ENCODE measurements at regions not wholly inside any gene's neighbourhood (a gene's known extent, or its start where the extent isn't known, plus 50 kb on each side); places are given as distances from the start of the nearest gene placed in this dataset.

DNA sequence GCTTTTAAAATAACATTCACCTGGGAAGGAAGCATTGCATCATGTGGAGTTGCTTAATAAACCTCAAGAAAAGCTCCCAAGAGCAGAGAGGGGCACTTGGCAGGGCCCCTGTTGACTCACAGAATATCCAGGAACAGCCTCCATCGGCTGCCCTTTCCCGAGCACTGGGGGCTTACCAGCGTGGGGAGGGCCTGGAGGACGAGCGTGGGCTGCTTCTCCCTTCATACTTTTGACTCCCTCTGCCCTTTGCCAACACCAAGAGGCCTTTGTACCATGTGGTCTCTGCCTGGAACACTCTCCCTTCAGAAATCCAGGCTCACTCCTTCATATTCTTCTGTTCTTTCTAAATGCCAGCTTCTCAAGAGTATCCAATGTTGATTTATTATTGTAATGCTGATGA, 492.1 kb upstream of the TMEM132C start:
- TF ChIP-seq POLR2A (IDR thresholded peaks at IDR 0.05), result no peak
- TF ChIP-seq, protein P1, sequence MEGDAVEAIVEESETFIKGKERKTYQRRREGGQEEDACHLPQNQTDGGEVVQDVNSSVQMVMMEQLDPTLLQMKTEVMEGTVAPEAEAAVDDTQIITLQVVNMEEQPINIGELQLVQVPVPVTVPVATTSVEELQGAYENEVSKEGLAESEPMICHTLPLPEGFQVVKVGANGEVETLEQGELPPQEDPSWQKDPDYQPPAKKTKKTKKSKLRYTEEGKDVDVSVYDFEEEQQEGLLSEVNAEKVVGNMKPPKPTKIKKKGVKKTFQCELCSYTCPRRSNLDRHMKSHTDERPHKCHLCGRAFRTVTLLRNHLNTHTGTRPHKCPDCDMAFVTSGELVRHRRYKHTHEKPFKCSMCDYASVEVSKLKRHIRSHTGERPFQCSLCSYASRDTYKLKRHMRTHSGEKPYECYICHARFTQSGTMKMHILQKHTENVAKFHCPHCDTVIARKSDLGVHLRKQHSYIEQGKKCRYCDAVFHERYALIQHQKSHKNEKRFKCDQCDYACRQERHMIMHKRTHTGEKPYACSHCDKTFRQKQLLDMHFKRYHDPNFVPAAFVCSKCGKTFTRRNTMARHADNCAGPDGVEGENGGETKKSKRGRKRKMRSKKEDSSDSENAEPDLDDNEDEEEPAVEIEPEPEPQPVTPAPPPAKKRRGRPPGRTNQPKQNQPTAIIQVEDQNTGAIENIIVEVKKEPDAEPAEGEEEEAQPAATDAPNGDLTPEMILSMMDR (IDR thresholded peaks at IDR 0.05), result no peak
